IPS-NIHi7 (cell line): ENCODE measurements at regions not wholly inside any gene's neighbourhood (a gene's known extent, or its start where the extent isn't known, plus 50 kb on each side); places are given as distances from the start of the nearest gene placed in this dataset.
A peak's percentile ranks its signal among the peaks of the same experiment; 100 is the strongest.
"Not testable (repeated sequence)": the region's sequence is repeated elsewhere in the genome, so short reads cannot be mapped to it uniquely, and the experiment has no call there.

ENCODE experiments used
- DNase-seq: peaks from one replicate; pipeline ENCODE4 v3.0.0; 2012; ENCODE audit warnings: mixed read lengths; ENCODE audit errors: extremely low spot score

DNA sequence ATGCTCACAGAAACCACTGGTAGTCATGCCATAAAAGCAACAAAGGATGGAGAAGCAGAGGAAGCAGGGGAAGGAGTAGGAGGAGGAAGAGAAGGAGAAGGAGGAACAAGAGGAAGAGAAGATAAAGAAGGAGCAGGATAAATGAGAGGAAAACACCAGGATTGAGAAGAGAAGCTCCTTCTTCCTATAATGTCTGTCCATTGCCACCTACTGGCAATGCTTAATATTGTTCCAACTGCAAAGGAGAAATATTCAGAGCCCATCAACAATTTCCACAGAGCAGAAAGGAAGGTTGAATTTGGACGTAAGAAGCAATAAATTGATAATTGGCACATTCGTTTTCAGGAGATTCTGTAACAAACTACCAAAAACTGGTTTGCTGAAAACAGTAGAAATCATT is 898.4 kb downstream of the SLC16A7 start:
- DNase-seq = peak; percentile 36

DNA sequence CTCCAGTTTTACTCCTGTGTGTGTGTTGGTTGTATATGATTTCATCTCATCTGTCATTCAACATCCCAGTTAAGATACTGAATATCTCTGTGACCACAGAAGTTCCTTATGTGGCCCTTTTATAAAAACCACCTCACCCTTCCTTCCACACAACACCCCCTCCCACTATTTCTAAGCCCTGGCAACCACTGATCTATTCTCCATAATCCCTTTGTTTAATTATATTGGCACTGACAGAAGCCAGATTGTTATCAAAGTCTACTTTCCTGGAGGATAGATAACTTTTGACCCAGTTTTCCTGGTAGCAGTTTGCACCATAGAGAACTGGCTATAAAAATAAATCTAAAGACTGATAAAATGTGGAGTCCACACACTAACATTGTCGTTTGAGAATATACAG is 902.8 kb downstream of the SLC16A7 start:
- DNase-seq = no peak

DNA sequence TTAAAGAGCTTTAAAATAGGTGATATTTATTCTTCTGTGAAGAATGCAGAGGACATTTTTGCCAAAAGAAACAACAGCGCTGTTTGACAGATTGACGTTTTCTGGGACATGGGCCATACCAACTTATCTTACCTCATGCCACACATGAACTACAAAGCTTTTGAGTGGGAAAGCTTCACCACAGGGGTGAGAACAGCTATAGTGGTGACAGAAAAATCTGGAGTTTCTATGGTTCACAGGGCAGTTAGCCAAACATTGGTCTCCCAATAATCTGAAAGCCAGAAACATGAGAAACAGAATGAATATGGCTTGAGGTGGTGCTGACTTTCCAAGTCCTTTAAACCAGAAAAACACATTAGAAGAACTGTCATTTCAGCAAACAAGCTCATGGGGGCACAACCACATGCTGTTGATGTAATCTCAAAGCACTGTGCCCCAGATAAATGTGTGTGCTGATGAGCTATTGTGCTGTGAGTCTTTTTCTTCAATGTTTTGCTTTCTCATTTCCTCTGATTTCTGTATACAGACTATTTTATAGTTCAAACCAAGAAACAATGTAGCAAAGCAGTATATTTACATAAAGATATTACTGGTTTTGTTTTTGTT is 905.4 kb downstream of the SLC16A7 start:
- DNase-seq = peak; percentile 18

DNA sequence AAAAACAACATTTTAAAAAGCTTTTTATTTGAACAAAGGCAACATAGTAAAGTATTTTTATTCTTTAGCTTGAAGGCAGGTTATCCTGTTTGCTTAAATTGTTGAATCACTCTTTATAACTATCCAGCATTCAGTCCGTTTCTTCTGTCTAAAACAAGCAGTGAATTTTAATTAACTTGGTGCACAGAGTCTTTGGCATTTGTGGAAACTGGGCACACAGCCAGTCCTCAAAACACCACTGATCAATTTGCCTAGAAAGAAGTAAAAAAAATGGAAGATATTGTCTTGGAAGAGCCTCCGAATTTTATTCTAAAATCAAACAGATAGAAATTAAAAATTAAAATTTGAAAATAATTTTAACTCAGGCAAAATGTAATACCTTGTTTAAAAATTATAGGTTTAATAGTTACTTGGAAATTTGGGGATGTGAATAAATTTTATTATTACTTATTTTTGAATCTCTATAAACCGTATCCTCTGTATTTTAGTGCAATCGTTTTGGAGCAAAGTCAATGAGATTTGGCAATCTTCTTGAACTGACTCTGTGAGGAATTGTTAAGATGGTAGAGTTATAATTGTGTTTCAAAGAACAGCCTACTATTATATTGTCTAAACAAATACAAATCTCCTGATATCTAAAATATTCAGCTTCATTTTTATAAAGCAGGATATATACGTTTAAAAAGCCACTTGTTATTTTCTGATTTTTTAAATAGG is 927.0 kb downstream of the SLC16A7 start:
- no peak for DNase-seq

DNA sequence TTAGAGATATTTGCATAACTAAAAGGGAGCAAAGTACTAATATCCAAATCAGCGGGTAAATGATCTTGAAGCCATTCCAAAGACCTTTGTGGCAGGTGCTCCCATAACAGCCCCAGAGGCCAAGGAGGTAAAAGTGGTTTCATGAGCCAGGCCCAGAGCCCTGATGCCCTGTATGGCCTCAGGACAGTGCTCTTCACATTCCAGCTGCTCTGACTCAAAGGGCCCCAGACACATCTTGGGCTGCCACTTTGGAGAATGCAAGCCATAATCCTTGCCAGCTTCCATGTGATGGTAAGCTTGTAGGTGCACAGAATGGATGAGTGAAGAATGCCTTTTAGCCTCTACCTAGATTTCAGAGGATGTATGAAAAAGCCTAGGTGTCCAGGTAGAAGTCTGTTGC is 933.4 kb downstream of the SLC16A7 start:
- DNase-seq = no peak

DNA sequence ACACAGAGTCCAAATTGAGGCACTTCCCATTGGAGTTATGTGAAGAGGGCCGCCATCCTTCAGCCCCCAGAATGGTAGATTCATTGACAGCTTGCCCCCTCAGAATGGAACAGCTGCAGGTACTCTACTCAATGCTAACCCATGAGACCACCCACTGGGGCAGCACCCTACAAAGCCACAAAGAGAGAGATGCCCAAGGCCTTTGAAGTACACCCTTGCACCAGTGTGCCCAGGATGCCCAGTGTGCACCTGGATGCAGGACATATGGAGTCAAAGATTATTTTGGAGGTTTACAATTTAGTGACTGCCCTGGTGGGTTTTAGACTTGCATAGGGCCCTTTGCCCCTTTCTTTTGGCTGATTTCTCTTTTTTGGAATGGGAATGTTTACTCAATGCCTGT is 933.9 kb downstream of the SLC16A7 start:
- no peak for DNase-seq

DNA sequence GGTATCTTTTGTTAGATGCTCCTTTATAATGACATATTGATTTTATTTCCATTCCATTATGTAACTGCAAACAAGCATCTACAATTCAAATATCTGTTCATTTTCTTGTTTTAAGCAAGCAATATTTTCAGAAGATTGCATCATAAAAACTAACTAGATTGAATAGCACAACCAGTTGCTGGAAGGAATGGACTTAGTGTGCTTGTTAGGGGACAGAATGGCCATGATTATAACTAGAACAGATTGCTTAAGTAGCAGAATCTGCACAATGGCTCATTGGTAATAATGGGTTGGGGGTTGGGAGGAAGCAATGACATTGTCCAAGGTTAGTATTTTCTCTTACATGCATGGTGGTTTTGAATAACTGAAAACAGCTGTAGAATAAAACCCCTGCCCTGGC is 939.5 kb downstream of the SLC16A7 start:
- no peak for DNase-seq

DNA sequence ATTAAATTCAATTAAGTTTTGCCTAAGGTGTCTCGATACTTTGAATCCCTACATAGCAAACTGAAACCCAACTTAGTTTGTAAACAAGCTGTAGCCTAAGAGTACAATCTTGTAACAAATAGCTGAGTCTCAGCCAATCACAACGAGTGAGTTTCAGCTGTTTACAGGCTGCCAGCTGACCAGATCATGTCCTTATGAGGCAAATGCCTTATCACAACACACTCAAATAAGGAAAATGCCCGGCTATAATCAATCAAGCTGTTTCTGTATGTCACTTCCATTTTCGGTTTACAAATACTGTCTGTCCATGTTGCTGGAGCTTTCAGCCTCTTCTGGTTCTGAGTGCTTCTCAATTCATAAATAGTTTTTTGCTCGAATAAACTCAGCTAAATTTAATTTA is 943.8 kb downstream of the SLC16A7 start:
- no peak for DNase-seq

DNA sequence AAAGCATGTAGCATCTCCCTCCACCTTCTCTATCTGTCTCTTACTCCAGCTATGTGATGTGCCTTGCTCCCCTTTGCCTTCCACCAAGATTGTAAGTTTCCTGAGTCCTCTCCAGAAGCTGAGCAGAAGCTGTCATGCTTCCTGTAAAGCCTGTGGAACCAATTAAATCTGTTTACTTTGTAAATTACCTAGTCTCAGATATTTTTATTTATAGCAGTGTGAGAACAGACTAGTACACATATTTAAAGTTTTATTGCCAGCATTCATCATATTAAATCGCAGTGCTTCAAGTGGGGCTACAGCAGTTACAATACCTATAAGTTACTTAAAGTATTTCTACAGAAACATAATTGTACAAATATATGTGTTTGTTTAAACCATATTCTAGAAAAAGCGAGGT is 973.1 kb downstream of the SLC16A7 start:
- no peak for DNase-seq

DNA sequence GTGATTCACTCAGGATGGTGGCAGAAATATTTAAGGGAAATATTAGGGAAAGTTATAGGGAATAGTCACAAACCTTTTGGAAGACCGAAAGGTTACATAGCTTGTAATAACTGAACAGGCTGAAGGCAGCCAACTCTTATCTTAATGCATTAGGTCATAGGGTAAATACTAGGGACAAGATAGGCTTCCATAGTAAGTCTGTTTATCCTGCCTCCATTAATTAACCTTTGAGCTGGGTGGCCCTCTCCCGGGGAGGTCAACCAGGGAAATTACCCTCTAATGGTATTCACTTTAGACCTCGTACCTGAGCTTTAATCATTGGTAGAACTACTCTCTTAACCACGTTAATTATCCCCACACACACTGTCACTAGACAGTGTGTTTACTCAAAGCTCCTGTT is 981.8 kb downstream of the SLC16A7 start:
- DNase-seq = no peak

DNA sequence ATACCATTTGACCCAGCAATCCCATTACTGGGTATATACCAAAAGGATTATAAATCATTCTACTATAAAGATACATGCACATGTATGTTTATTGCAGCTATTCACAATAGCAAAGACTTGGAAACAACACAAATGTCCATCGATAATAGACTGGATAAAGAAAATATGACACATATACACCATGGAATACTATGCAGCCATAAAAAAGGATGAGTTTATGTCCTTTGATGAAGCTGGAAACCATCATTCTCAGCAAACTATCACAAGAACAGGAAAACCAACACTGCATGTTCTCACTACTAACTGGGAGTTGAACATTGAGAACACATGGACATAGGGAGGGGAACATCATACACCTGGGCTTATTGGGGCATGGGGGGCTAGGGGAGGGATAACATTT is 991.8 kb downstream of the SLC16A7 start:
- DNase-seq = not testable (repeated sequence)

DNA sequence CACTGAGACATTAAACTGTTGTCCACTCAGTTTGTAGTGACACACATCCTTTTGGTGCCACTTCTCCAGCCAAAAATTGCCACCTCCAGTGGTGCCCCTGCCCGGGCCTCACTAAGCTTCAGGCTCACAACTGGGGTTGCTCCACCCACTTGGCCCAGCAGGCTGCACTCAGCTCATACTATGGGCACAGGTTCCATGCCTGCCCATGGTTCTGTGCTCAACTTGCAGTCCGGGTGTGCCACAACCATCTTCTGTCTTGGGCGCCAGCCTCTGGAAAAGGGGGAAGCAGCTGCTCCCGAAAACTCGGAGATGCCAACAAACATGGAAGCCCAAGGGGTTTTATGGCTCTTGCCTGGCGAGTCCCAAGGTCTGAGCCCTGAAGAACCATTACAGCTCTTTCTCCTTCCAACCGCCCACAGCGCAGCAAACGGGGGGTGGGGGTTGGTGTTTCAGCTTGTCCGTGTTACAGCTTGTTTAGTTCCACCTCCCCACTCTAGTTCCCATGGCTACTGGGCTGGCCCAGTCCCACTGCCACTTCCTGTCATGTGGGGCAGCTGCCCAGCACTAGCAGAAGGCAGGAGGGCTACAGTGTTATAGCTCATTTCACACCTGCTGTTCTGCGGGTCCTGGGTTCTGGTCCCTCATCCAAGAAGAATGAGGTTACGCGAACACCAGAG is 998.3 kb downstream of the SLC16A7 start:
- DNase-seq = no peak

DNA sequence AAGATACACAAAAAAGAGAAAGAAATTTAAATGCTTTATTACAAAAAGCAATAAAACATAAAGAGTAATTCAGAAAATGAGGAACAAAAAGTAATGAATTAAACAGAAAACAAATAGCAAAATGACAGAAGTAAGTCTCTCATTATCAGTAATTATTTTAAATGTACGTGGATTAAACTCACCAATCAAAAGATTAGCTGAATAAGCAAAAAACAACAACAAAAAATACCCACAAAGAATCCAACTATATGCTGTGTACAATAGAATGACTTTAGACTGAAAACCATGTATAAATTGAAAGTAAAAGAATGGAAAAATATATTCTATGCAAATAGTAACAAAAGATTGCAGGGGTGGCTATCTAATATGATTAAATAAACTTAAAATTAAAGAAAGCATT is 1006.8 kb downstream of the SLC16A7 start:
- no peak for DNase-seq

DNA sequence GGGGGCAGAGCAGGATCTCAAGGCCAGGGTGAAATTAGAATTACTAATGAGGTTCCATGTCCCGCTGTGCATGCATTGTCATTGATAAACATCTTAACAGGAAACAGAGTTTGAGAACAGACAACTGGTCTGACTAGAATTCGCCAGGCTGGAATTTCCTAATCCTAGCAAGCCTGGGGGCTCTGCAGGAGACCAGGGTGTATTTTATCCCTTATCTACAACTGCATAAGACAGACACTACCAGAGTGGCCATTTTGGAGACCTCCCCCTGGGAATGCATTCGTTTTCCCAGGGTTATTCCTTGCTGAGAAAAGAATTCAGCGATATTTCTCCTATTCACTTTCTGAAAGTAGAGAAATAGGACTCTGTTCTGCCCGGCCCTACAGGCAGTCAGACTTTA is 1007.6 kb downstream of the SLC16A7 start:
- not testable (repeated sequence) for DNase-seq

DNA sequence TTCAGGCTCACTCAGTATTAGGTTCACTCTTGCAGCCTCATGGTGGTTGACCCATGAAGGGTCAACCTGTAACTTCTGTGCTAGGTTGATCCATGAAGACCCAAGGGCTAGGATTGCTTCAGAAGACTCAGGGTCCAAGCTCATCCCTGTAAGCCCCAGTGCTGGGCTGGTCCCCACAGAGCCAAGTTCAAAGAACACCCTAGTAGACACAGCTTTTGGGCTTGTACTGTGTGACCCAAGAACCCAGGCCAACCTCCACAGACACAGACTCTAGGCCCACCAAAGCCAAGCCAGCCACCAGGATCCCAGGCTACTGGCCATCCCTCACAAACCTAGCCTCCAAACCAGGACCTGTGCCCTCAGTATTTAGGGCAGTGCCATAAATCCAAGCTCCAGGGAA is 1020.6 kb downstream of the SLC16A7 start:
- no peak for DNase-seq

DNA sequence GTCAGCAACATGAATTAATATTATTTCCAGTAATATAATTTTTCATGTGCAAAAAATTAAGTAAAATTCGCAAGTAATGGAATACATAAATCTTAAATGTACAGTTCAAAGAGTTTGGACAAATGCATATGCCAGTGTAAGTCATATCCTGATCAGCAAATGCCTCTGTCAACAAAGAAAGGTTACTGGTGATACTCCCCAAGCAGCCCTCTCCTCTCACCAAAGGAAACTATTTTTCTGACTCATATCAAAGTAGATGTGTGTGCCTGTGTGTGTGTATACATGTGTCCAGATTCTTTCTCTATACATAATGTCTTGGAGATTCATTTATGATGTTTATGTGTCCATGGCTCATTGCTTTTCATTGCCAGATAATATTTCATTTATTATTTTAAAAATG is 1035.0 kb downstream of the SLC16A7 start:
- DNase-seq = no peak

DNA sequence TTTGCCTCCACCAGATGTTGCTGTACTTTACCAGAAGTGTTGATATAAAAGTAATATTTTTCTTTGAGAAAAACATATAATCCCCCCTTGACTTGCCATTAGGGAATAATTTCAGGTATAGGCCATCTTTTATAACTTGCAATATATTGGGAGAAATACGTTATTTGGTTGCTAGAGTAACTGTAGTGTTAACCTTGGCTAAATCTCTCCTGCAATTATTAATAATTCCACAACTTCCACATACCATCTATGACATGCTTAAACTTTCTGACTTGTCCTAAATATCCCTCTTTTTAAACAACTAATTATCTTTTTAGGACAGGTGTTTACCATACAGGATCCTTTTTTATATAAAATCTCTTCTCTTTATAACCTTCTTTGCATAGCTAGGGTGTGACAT is 1048.2 kb downstream of the SLC16A7 start:
- no peak for DNase-seq

DNA sequence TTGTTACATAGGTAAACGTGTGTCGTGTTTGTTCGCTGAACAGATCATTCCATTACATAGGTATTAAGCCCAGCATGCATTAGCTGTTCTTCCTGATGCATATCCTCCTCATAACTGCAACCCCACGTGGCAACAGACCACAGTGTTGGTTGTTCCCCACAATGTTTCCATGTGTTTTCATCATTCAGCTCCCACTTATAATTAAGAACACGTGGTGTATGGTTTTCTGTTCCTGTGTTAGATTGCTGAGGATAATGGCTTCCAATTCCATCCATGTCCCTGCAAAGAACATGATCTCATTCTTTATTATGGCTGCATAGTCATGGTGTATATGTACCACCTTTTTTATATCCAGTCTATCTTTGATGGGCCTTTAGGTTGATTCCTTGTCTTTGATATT is 1071.1 kb downstream of the SLC16A7 start:
- no peak for DNase-seq

DNA sequence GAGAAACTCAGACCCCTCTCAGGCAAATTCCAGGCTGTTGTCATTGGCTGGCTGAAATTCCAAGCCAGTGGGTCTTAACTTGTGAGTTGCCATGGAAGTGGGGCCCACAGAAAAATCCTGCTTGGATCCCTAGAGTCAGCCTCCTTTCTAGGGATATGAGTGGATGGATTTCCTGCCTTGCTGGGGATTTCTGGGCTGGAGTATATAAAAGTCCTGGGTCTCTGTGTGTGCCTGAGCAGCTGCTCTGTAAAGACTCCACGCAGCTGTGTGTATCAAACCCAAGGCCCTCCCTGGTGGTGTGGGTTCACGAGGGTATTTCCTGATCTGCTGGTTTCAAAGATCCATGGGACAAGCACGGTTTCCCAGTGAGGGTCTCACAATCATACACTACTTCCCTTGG is 1077.1 kb downstream of the SLC16A7 start:
- DNase-seq = no peak

DNA sequence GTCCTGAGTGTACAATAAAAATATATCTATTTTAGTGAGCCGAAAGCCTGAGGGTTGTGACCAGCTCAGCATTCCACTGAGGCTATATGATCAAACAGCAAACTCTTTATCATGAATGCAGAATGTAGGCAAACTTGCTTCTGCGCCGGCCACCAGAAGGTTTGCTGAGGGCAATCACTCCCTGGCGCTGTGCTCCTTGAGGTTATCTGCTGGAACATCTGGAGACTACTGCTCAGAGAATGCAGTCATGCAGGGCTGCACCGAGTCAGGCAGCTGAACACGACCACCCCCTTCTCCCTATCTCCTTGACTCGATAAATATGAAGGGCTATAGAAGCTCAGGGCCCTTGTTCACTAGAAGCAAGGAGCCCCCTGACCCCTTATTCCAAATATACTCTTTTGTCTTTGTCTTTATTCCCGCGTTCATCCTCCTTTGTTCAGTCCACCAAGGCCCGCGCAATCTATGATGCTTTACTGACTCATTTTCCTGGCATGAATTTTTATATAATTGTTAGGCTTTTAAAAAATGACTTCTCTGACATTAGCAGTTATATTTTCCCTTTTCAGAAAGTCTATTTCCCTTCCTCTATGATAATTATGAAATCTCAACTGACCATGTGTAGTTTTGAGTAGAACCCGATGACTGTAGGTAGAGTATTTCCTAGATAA is 1089.3 kb downstream of the SLC16A7 start:
- DNase-seq = peak; percentile 39

DNA sequence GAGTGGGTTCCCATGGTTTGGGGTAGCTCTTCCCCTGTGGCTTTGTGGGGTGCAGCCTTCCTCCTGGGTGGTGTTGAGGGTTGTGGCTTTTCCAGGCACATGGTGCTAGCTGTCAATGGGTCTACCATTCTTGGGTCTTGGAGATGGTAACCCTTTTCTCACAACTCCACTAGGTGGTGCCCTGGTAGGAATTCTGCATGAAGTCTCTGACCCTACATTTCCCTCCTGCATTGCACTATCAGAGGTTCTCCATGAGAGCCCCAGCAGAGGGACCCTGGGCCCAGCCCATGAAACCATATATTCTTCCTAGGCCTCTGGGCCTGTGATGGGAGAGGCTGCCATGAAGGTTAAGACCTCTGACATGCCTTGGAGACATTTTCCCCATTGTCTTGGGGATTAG is 1093.3 kb downstream of the SLC16A7 start:
- no peak for DNase-seq

DNA sequence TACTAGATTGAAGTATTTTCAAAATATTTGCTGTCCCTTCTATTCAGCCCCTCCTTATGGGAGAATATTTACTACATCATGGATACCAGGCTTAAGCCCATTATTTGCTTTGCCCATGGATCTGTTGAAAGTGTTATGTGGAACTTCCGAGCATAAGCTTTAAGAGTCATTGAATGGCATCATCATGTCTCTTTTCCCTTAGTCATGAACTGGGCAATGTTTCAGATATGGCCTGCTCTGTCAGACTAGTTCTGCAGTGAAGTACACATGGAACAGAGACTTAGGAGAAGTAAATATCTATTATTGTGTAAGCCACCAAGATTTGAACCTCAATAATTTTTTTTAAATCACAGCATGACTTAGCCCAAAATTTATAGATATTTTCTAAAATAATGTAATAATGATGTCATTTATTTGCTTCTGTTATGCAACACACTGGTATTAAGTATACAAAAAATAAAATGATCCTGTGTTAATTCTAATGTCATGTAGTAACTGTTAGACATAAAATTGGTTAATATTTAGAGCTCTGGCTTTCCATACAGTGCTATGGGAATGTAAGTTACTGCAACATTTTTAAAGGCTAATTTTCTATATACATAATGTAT is 1097.3 kb downstream of the SLC16A7 start:
- no peak for DNase-seq
